ENCODE measurements at regions not wholly inside any gene's neighbourhood (a gene's known extent, or its start where the extent isn't known, plus 50 kb on each side); places are given as distances from the start of the nearest gene placed in this dataset.

GRCh38 chr13:29706923-29707322 lies 111.4 kb upstream of the SLC7A1 start:
- intact Hi-C loops (cut with DNase I; ENCODE audit: low total_unique reads), result loop anchor here (10.0 kb wide), 1 partner anchor 192 kb away; no protein-coding TSS in a partner anchor
- no peak overlapping the region for H3K4me3 ChIP-seq (ENCODE audit: low read depth, poor library complexity, severe bottlenecking)
- 82 to 86% methylated on average over 9 of the region's 9 CpGs for WGBS, 2 donors
- TF ChIP-seq CTCF (IDR thresholded peaks at IDR 0.05) (no peak), POLR2A (IDR thresholded peaks at IDR 0.05) (no peak)
- DNase-seq (ENCODE audit: low spot score in 2 of 2), result no peak

GRCh38 chr13:29704648-29705047 lies 109.2 kb upstream of the SLC7A1 start:
- WGBS, 2 donors, result 28 to 31% methylated on average over 3 of the region's 3 CpGs
- no peak for DNase-seq (ENCODE audit: low spot score in 2 of 2)
- no peak overlapping the region for H3K4me3 ChIP-seq (ENCODE audit: low read depth, poor library complexity, severe bottlenecking)
- TF ChIP-seq CTCF (IDR thresholded peaks at IDR 0.05) (no peak), POLR2A (IDR thresholded peaks at IDR 0.05) (no peak)
- intact Hi-C loops (cut with DNase I; ENCODE audit: low total_unique reads), result loop anchor here (10.0 kb wide), 1 partner anchor 190 kb away; no protein-coding TSS in a partner anchor

GRCh38 chr13:29703421-29703820 lies 107.9 kb upstream of the SLC7A1 start:
- 74 to 77% methylated on average over 4 of the region's 4 CpGs for WGBS, 2 donors
- TF ChIP-seq POLR2A (IDR thresholded peaks at IDR 0.05), result no peak
- TF ChIP-seq CTCF (IDR thresholded peaks at IDR 0.05), result no peak
- no peak for DNase-seq (ENCODE audit: low spot score in 2 of 2)
- intact Hi-C loops (cut with DNase I; ENCODE audit: low total_unique reads), result loop anchor here (10.0 kb wide), 1 partner anchor 189 kb away; no protein-coding TSS in a partner anchor
- H3K4me3 ChIP-seq (ENCODE audit: low read depth, poor library complexity, severe bottlenecking), result no peak overlapping the region

GRCh38 chr13:29702912-29703351 lies 107.4 kb upstream of the SLC7A1 start:
- WGBS, 2 donors, result 4 to 8% methylated on average over 13 of the region's 13 CpGs
- H3K4me3 ChIP-seq (ENCODE audit: low read depth, poor library complexity, severe bottlenecking), result no peak overlapping the region
- intact Hi-C loops (cut with DNase I; ENCODE audit: low total_unique reads), result loop anchor here (10.0 kb wide), 1 partner anchor 188 kb away; no protein-coding TSS in a partner anchor
- DNase-seq (ENCODE audit: low spot score in 2 of 2), result peak; percentile 51 to 89
- TF ChIP-seq CTCF (IDR thresholded peaks at IDR 0.05) (no peak), POLR2A (IDR thresholded peaks at IDR 0.05) (no peak)

GRCh38 chr13:29698106-29698505 lies 102.6 kb upstream of the SLC7A1 start:
- DNase-seq (ENCODE audit: low spot score in 2 of 2), result no peak
- intact Hi-C loops (cut with DNase I; ENCODE audit: low total_unique reads), result no loop called here
- H3K4me3 ChIP-seq (ENCODE audit: low read depth, poor library complexity, severe bottlenecking), result no peak overlapping the region
- WGBS, 2 donors, result 42 to 52% methylated on average over 3 of the region's 3 CpGs
- no peak for TF ChIP-seq CTCF (IDR thresholded peaks at IDR 0.05)
- TF ChIP-seq POLR2A (IDR thresholded peaks at IDR 0.05), result no peak

- TF ChIP-seq CTCF (IDR thresholded peaks at IDR 0.05) (no peak), POLR2A (IDR thresholded peaks at IDR 0.05) (no peak)
- intact Hi-C loops (cut with DNase I; ENCODE audit: low total_unique reads), result no loop called here
- no peak overlapping the region for H3K4me3 ChIP-seq (ENCODE audit: low read depth, poor library complexity, severe bottlenecking)
- DNase-seq (ENCODE audit: low spot score in 2 of 2), result no peak
These were observed 101.1 kb upstream of the SLC7A1 start for GRCh38 chr13:29696606-29697005.

All from lower leg skin (tissue), 4 donors.